HG02884 (cell line): ENCODE measurements at regions not wholly inside any gene's neighbourhood (a gene's known extent, or its start where the extent isn't known, plus 50 kb on each side); places are given as distances from the start of the nearest gene placed in this dataset.

Experiments used
- ATAC-seq: cut with Tn5 transposase; IDR thresholded peaks from one replicate; pipeline ENCODE4 v1.9.1; 2021; ENCODE audit warnings: mild to moderate bottlenecking, moderate library complexity; ENCODE audit not compliant: unreplicated experiment

- ATAC-seq = no peak
Observed at GRCh38 chr9:26742828-26743476, 149.7 kb downstream of the CAAP1 start.

- no peak for ATAC-seq
Observed at GRCh38 chr9:26735160-26735559, 157.4 kb downstream of the CAAP1 start.

GRCh38 chr9:26729187-26729586, 163.4 kb downstream of the CAAP1 start:
- no peak for ATAC-seq

GRCh38 chr9:26727471-26727870, 165.1 kb downstream of the CAAP1 start:
- no peak for ATAC-seq

GRCh38 chr9:26725573-26725972, 167.0 kb downstream of the CAAP1 start:
- no peak for ATAC-seq

- ATAC-seq = no peak
Observed at GRCh38 chr9:26723486-26723885, 169.1 kb downstream of the CAAP1 start.

GRCh38 chr9:26722755-26723154, 169.8 kb downstream of the CAAP1 start:
- ATAC-seq = no peak

- no peak for ATAC-seq
Observed at GRCh38 chr9:26710008-26710407, 182.6 kb downstream of the CAAP1 start.

- no peak for ATAC-seq
Observed at GRCh38 chr9:26706223-26706622, 186.4 kb downstream of the CAAP1 start.

- no peak for ATAC-seq
Observed at GRCh38 chr9:26695298-26695622, 197.3 kb downstream of the CAAP1 start.

- no peak for ATAC-seq
Observed at GRCh38 chr9:26694381-26695297, 198.0 kb downstream of the CAAP1 start.

- ATAC-seq = no peak
Observed at GRCh38 chr9:26689041-26689440, 203.6 kb downstream of the CAAP1 start.

GRCh38 chr9:26687421-26687820, 205.2 kb downstream of the CAAP1 start:
- ATAC-seq = no peak

GRCh38 chr9:26685818-26686217, 206.8 kb downstream of the CAAP1 start:
- ATAC-seq = no peak

- no peak for ATAC-seq
Observed at GRCh38 chr9:26684029-26684428, 208.6 kb downstream of the CAAP1 start.

- ATAC-seq = no peak
Observed at GRCh38 chr9:26682796-26683496, 209.7 kb downstream of the CAAP1 start.

GRCh38 chr9:26682041-26682440, 210.6 kb downstream of the CAAP1 start:
- no peak for ATAC-seq

- ATAC-seq = no peak
Observed at GRCh38 chr9:26677965-26678706, 214.5 kb downstream of the CAAP1 start.

- no peak for ATAC-seq
Observed at GRCh38 chr9:26675035-26675434, 217.6 kb downstream of the CAAP1 start.

- ATAC-seq = no peak
Observed at GRCh38 chr9:26673261-26673660, 219.3 kb downstream of the CAAP1 start.
